B cell (primary cell): ENCODE measurements at regions not wholly inside any gene's neighbourhood (a gene's known extent, or its start where the extent isn't known, plus 50 kb on each side); places are given as distances from the start of the nearest gene placed in this dataset.

Source experiments
- ATAC-seq: fragments of 200-7000 bp; cut with Tn5 transposase; one replicate; pipeline ENCODE4 v1.10.0; 2021; ENCODE audit warnings: low read depth, mild to moderate bottlenecking, moderate number of reproducible peaks, moderate library complexity
- CTCF ChIA-PET: fragments of 350-600 bp; sonication (Branson Sonifier 250); formaldehyde crosslinking; loops from one replicate; lab custom pipeline; 2021; ENCODE audit warnings: antibody characterized with exemption, inconsistent platforms; lab: Charles Lee
- POLR2A ChIA-PET: fragments of 350-600 bp; sonication (Branson Sonifier 250); formaldehyde crosslinking; loops from one replicate; lab custom pipeline; 2021; ENCODE audit warnings: antibody characterized with exemption; lab: Charles Lee
- DNase-seq: peaks from one replicate; pipeline ENCODE4 v3.0.0; 2013
- H2AFZ ChIP-seq: 2 replicates; pipeline ENCODE4 v1.6.1; 2012; ENCODE audit warnings: mild to moderate bottlenecking, low read depth, low read length; ENCODE audit not compliant: insufficient read depth, poor library complexity, severe bottlenecking
- H3K27ac ChIP-seq, 2 donors: 1 replicate in 1 of 2; 2 replicates in 1 of 2; pipeline ENCODE4 v1.5.1; 2012 to 2013; ENCODE audit warnings: low read length in 2 of 2, mild to moderate bottlenecking in 2 of 2, moderate library complexity in 1 of 2
- H3K27me3 ChIP-seq, 4 experiments: fragments of 200-600 bp in 1 of 4; sonication (generic) in 1 of 4; replicated peaks in 1 of 4; 1 replicate in 2 of 4; 2 replicates in 2 of 4; pipeline versions ENCODE4 v1.6.1 to v1.7.0; 2013 to 2016; ENCODE audit warnings: low read length in 3 of 4, mild to moderate bottlenecking in 2 of 4, mixed read lengths in 1 of 4, moderate library complexity in 1 of 4; ENCODE audit not compliant: insufficient read depth in 4 of 4, control insufficient read depth in 3 of 4; ENCODE audit errors: control extremely low read depth in 1 of 4
- H3K36me3 ChIP-seq, 2 experiments: replicated peaks in 1 of 2; 1 replicate in 1 of 2; 2 replicates in 1 of 2; pipeline versions ENCODE4 v1.6.1 to v1.7.1; 2013; ENCODE audit warnings: low read length in 1 of 2; ENCODE audit not compliant: insufficient read depth in 2 of 2, control insufficient read depth in 1 of 2; ENCODE audit errors: control extremely low read depth in 1 of 2, extremely low read depth in 1 of 2
- H3K4me1 ChIP-seq, 2 donors: fragments of 200-600 bp in 1 of 2; sonication (generic) in 1 of 2; 1 replicate in 1 of 2; 2 replicates in 1 of 2; pipeline versions ENCODE4 v1.5.1 to v1.6.1; 2013 to 2017; ENCODE audit warnings: low read length in 2 of 2; ENCODE audit not compliant: control insufficient read depth in 2 of 2, insufficient read depth in 2 of 2
- H3K4me2 ChIP-seq: replicated peaks from 2 replicates; pipeline ENCODE3; 2012; ENCODE audit warnings: mild to moderate bottlenecking, low read depth, low read length; ENCODE audit not compliant: poor library complexity, severe bottlenecking
- H3K4me3 ChIP-seq, 5 experiments: fragments of 200-600 bp in 1 of 5; sonication (generic) in 1 of 5; 1 replicate in 3 of 5; 2 replicates in 2 of 5; pipeline versions ENCODE4 v1.5.1 to v1.7.0; 2011 to 2016; ENCODE audit warnings: low read length in 4 of 5, mild to moderate bottlenecking in 4 of 5, low read depth in 2 of 5, control low read depth in 1 of 5, moderate library complexity in 1 of 5; ENCODE audit not compliant: insufficient read depth in 1 of 5; ENCODE audit errors: control extremely low read depth in 1 of 5, extremely low read depth in 1 of 5
- H3K79me2 ChIP-seq: fragments of 200-600 bp; sonication (generic); one replicate; pipeline ENCODE4 v1.6.0; 2016; ENCODE audit warnings: low read length; ENCODE audit not compliant: control insufficient read depth, insufficient read depth
- H3K9ac ChIP-seq: fragments of 200-600 bp; sonication (generic); 2 replicates; pipeline ENCODE4 v1.6.1; 2017; ENCODE audit warnings: mild to moderate bottlenecking, low read length, moderate library complexity
- H3K9me3 ChIP-seq, 3 donors: one replicate each; pipeline versions ENCODE4 v1.6.1 to v1.7.1; 2013; ENCODE audit warnings: low read length in 2 of 3; ENCODE audit not compliant: control insufficient read depth in 2 of 3, insufficient read depth in 1 of 3; ENCODE audit errors: control extremely low read depth in 1 of 3
- H4K20me1 ChIP-seq: 2 replicates; pipeline ENCODE4 v1.6.0; 2012; ENCODE audit warnings: mild to moderate bottlenecking, low read length; ENCODE audit not compliant: insufficient read depth, control insufficient read depth, poor library complexity, severe bottlenecking
- H3K27ac Mint-ChIP-seq: one replicate; pipeline ENCODE4 v1.8.0; 2021; ENCODE audit warnings: mixed read lengths
- H3K27me3 Mint-ChIP-seq: one replicate; pipeline ENCODE4 v1.8.0; 2021; ENCODE audit warnings: mixed read lengths
- H3K4me1 Mint-ChIP-seq: one replicate; pipeline ENCODE4 v1.8.0; 2021; ENCODE audit warnings: mixed read lengths
- H3K4me3 Mint-ChIP-seq: one replicate; pipeline ENCODE4 v1.8.0; 2021; ENCODE audit warnings: mixed read lengths
- H3K9me3 Mint-ChIP-seq: one replicate; pipeline ENCODE4 v1.8.0; 2022; ENCODE audit warnings: mixed read lengths; ENCODE audit not compliant: insufficient read depth
- EZH2 ChIP-seq: IDR thresholded peaks from 2 replicates; pipeline ENCODE4 v1.6.1; 2012; ENCODE audit warnings: borderline replicate concordance, low read depth, mild to moderate bottlenecking, moderate library complexity, low read length; ENCODE audit not compliant: insufficient read depth, poor library complexity, severe bottlenecking
- WGBS: methylation state at CpG from one replicate; pipeline ENCODE4 v1.1.5; 2013; ENCODE audit warnings: missing lambda C conversion rate; ENCODE audit not compliant: insufficient coverage; 5-methylcytosine and 5-hydroxymethylcytosine counted together
- intact Hi-C: fragments of 100-400 bp; cut with micrococcal nuclease; formaldehyde crosslinking; loops from one replicate; pipeline ENCODE4 v1.10.0; 2022
- TF ChIP-seq, protein P1 (sequence below): fragments of 200-600 bp; IDR thresholded peaks from one replicate; pipeline ENCODE4 v1.8.0; 2022; ENCODE audit warnings: antibody characterized with exemption, mild to moderate bottlenecking

GRCh38 chr16:54429029-54429428 is 142.4 kb upstream of the IRX3 start:
- no peak overlapping the region for H3K4me3 ChIP-seq
- H3K36me3 ChIP-seq, result no peaks in the 10 kb centered on the region
- H3K4me1 Mint-ChIP-seq, result no peaks in the 10 kb centered on the region
- peaks cover 28% of the 10 kb centered on the region for H3K27me3 Mint-ChIP-seq
- no peak for TF ChIP-seq EZH2
- TF ChIP-seq, protein P1, sequence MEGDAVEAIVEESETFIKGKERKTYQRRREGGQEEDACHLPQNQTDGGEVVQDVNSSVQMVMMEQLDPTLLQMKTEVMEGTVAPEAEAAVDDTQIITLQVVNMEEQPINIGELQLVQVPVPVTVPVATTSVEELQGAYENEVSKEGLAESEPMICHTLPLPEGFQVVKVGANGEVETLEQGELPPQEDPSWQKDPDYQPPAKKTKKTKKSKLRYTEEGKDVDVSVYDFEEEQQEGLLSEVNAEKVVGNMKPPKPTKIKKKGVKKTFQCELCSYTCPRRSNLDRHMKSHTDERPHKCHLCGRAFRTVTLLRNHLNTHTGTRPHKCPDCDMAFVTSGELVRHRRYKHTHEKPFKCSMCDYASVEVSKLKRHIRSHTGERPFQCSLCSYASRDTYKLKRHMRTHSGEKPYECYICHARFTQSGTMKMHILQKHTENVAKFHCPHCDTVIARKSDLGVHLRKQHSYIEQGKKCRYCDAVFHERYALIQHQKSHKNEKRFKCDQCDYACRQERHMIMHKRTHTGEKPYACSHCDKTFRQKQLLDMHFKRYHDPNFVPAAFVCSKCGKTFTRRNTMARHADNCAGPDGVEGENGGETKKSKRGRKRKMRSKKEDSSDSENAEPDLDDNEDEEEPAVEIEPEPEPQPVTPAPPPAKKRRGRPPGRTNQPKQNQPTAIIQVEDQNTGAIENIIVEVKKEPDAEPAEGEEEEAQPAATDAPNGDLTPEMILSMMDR, result no peak
- no peak overlapping the region for H3K27ac Mint-ChIP-seq
- peaks cover 0 to 32% (median 0%) of the 10 kb centered on the region in 3 donors for H3K9me3 ChIP-seq
- H3K9ac ChIP-seq, result no peak overlapping the region
- 88% methylated on average over 3 of the region's 4 CpGs for WGBS
- no peaks in the 10 kb centered on the region for H3K4me1 ChIP-seq
- H3K27ac ChIP-seq, result no peak overlapping the region
- ATAC-seq, result no peak
- no peaks in the 10 kb centered on the region for H4K20me1 ChIP-seq
- ChIA-PET POLR2A (no interaction called here), CTCF (no interaction called here)
- H2AFZ ChIP-seq, result no peak overlapping the region
- no peak overlapping the region for H3K4me3 Mint-ChIP-seq
- no peaks in the 10 kb centered on the region for H3K79me2 ChIP-seq
- DNase-seq, result no peak
- no peak overlapping the region for H3K4me2 ChIP-seq
- H3K27me3 ChIP-seq, result peaks cover 0 to 16% (median 1%) of the 10 kb centered on the region in 4 experiments
- peaks cover 5% of the 10 kb centered on the region for H3K9me3 Mint-ChIP-seq
- intact Hi-C loops, result no loop called here

DNA sequence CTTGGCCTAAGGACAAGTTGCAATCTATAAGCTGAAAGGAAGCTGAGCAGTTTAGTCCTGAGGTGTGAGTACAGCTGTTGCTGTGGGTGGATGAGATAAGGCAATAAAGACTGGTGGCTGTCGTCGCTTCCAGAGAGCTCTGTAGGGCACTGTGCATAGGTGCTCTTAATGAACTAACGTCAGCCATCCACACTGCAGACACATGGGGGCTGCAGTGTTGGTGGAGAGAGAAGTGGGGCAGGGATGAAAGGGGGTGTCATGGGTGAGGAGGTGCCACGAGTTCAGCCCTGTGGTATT is 139.9 kb upstream of the IRX3 start:
- DNase-seq, result no peak
- Mint-ChIP-seq H3K4me3 (no peak overlapping the region), H3K4me1 (no peaks in the 10 kb centered on the region), H3K27me3 (peaks cover 28% of the 10 kb centered on the region), H3K27ac (no peak overlapping the region), H3K9me3 (peaks cover 5% of the 10 kb centered on the region)
- no peaks in the 10 kb centered on the region for H3K79me2 ChIP-seq
- H3K9me3 ChIP-seq, result peaks cover 0 to 21% (median 0%) of the 10 kb centered on the region in 3 donors
- H3K36me3 ChIP-seq, result no peaks in the 10 kb centered on the region
- H3K4me3 ChIP-seq, result no peak overlapping the region
- ChIA-PET CTCF (no interaction called here), POLR2A (no interaction called here)
- H3K9ac ChIP-seq, result no peak overlapping the region
- no peaks in the 10 kb centered on the region for H3K4me1 ChIP-seq
- no peak overlapping the region for H2AFZ ChIP-seq
- WGBS, result 77% methylated on average over 3 of the region's 4 CpGs
- no peak for TF ChIP-seq EZH2
- TF ChIP-seq, protein P1, result no peak
- H3K27me3 ChIP-seq, result peaks cover 0 to 11% (median 1%) of the 10 kb centered on the region in 4 experiments
- no peak overlapping the region for H3K27ac ChIP-seq
- H3K4me2 ChIP-seq, result no peak overlapping the region
- H4K20me1 ChIP-seq, result no peaks in the 10 kb centered on the region
- no peak for ATAC-seq
- intact Hi-C loops, result no loop called here
